ENCODE measurements at regions not wholly inside any gene's neighbourhood (a gene's known extent, or its start where the extent isn't known, plus 50 kb on each side); places are given as distances from the start of the nearest gene placed in this dataset.

DNA sequence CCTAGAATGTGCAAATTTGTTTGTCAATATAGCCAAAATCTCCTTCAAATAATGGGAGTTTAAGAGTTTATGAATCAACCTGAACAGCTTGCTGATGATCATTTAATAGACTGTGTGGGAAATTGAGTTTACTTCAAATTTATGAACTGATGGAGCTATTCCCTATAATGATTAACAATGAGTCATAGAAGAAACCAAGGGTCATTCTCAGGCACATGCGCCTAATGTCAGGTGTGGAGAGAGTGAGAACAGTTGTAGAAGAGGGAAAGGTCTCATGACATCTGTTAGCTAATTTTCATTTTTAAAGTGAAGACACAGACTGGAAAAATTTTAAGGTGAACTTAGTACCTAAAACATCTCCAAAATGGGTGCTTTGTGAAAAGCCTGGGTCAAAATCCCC is 191.8 kb downstream of the BMP4 start:
- no TSS peak for BruUV-seq (replicated peaks)
- no peak for DNase-seq
- Histone ChIP-seq H3K4me1 (ENCODE audit: insufficient read depth, low read length) (no peaks in the 10 kb centered on the region), H3F3A (ENCODE audit: low read length, unreplicated experiment) (no peaks in the 10 kb centered on the region), H3K27ac (ENCODE audit: low read length) (no peak overlapping the region), H2AFZ (ENCODE audit: low read length) (no peak overlapping the region), H3K4me3 (ENCODE audit: low read length) (no peak overlapping the region), H4K20me1 (ENCODE audit: low read length) (no peaks in the 10 kb centered on the region), H3K79me2 (ENCODE audit: low read length) (no peaks in the 10 kb centered on the region), H3K9me3 (ENCODE audit: low read length) (no peaks in the 10 kb centered on the region), H3K9ac (ENCODE audit: low read length) (no peak overlapping the region), H3K27me3 (ENCODE audit: low read length) (no peaks in the 10 kb centered on the region), H3K4me2 (ENCODE audit: low read length) (no peak overlapping the region), H3K9me2 (replicated peaks; ENCODE audit: low read length) (no peaks in the 10 kb centered on the region), H3K36me3 (ENCODE audit: low read depth, low read length) (no peaks in the 10 kb centered on the region)
- intact Hi-C loops (cut with micrococcal nuclease), result no loop called here
- POLR2A ChIA-PET (ENCODE audit: unreplicated experiment), result no interaction called here
- ATAC-seq, result no peak
- no peak for TF ChIP-seq EZH2phosphoT487 (IDR thresholded peaks at IDR 0.05; ENCODE audit: borderline replicate concordance, low read length)
- TF ChIP-seq EZH2 (IDR thresholded peaks at IDR 0.05; ENCODE audit: low read length, unreplicated experiment), result no peak
- TF ChIP-seq, protein P1, sequence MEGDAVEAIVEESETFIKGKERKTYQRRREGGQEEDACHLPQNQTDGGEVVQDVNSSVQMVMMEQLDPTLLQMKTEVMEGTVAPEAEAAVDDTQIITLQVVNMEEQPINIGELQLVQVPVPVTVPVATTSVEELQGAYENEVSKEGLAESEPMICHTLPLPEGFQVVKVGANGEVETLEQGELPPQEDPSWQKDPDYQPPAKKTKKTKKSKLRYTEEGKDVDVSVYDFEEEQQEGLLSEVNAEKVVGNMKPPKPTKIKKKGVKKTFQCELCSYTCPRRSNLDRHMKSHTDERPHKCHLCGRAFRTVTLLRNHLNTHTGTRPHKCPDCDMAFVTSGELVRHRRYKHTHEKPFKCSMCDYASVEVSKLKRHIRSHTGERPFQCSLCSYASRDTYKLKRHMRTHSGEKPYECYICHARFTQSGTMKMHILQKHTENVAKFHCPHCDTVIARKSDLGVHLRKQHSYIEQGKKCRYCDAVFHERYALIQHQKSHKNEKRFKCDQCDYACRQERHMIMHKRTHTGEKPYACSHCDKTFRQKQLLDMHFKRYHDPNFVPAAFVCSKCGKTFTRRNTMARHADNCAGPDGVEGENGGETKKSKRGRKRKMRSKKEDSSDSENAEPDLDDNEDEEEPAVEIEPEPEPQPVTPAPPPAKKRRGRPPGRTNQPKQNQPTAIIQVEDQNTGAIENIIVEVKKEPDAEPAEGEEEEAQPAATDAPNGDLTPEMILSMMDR (conservative IDR thresholded peaks at IDR 0.05; ENCODE audit: low read depth, low read length), result no peak
- CTCF ChIA-PET, result no interaction called here

- ATAC-seq, result no peak
- H3K9me3 ChIP-seq (ENCODE audit: low read length), result no peaks in the 10 kb centered on the region
- H4K20me1 ChIP-seq (ENCODE audit: low read length), result no peaks in the 10 kb centered on the region
- H2AFZ ChIP-seq (ENCODE audit: low read length), result no peak overlapping the region
- H3K4me1 ChIP-seq (ENCODE audit: insufficient read depth, low read length), result no peaks in the 10 kb centered on the region
- H3F3A ChIP-seq (ENCODE audit: low read length, unreplicated experiment), result no peaks in the 10 kb centered on the region
- H3K27me3 ChIP-seq (ENCODE audit: low read length), result no peaks in the 10 kb centered on the region
- H3K9ac ChIP-seq (ENCODE audit: low read length), result no peak overlapping the region
- no peaks in the 10 kb centered on the region for H3K36me3 ChIP-seq (ENCODE audit: low read depth, low read length)
- no TSS peak for BruUV-seq (replicated peaks)
- intact Hi-C loops (cut with micrococcal nuclease), result no loop called here
- no peak overlapping the region for H3K4me2 ChIP-seq (ENCODE audit: low read length)
- H3K27ac ChIP-seq (ENCODE audit: low read length), result no peak overlapping the region
- POLR2A ChIA-PET (ENCODE audit: unreplicated experiment), result no interaction called here
- CTCF ChIA-PET, result no interaction called here
- no peak overlapping the region for H3K4me3 ChIP-seq (ENCODE audit: low read length)
- TF ChIP-seq EZH2 (IDR thresholded peaks at IDR 0.05; ENCODE audit: low read length, unreplicated experiment), result no peak
- no peaks in the 10 kb centered on the region for H3K9me2 ChIP-seq (replicated peaks; ENCODE audit: low read length)
- DNase-seq, result no peak
- no peaks in the 10 kb centered on the region for H3K79me2 ChIP-seq (ENCODE audit: low read length)
Measured at GRCh38 chr14:53758141-53758540, 198.5 kb downstream of the BMP4 start.

GRCh38 chr14:53757732-53758131 is 198.9 kb downstream of the BMP4 start:
- CTCF ChIA-PET, result no interaction called here
- BruUV-seq (replicated peaks), result no TSS peak
- TF ChIP-seq EZH2 (IDR thresholded peaks at IDR 0.05; ENCODE audit: low read length, unreplicated experiment) (no peak), EZH2phosphoT487 (IDR thresholded peaks at IDR 0.05; ENCODE audit: borderline replicate concordance, low read length) (no peak)
- TF ChIP-seq, protein P1 (conservative IDR thresholded peaks at IDR 0.05; ENCODE audit: low read depth, low read length), result no peak

More at GRCh38 chr14:53757732-53758131, 198.9 kb downstream of the BMP4 start:
- Histone ChIP-seq H3K36me3 (ENCODE audit: low read depth, low read length) (no peaks in the 10 kb centered on the region), H3K4me2 (ENCODE audit: low read length) (no peak overlapping the region), H3K79me2 (ENCODE audit: low read length) (no peaks in the 10 kb centered on the region), H3K9me2 (replicated peaks; ENCODE audit: low read length) (no peaks in the 10 kb centered on the region), H3F3A (ENCODE audit: low read length, unreplicated experiment) (no peaks in the 10 kb centered on the region), H3K27ac (ENCODE audit: low read length) (no peak overlapping the region), H3K9ac (ENCODE audit: low read length) (no peak overlapping the region), H3K27me3 (ENCODE audit: low read length) (no peaks in the 10 kb centered on the region), H3K9me3 (ENCODE audit: low read length) (no peaks in the 10 kb centered on the region), H3K4me3 (ENCODE audit: low read length) (no peak overlapping the region), H4K20me1 (ENCODE audit: low read length) (no peaks in the 10 kb centered on the region), H2AFZ (ENCODE audit: low read length) (no peak overlapping the region), H3K4me1 (ENCODE audit: insufficient read depth, low read length) (no peaks in the 10 kb centered on the region)
- no peak for ATAC-seq
- POLR2A ChIA-PET (ENCODE audit: unreplicated experiment), result no interaction called here
- intact Hi-C loops (cut with micrococcal nuclease), result no loop called here
- DNase-seq, result no peak

Data from PC-3 (cell line).